ENCODE measurements at regions not wholly inside any gene's neighbourhood (a gene's known extent, or its start where the extent isn't known, plus 50 kb on each side); places are given as distances from the start of the nearest gene placed in this dataset.

DNA sequence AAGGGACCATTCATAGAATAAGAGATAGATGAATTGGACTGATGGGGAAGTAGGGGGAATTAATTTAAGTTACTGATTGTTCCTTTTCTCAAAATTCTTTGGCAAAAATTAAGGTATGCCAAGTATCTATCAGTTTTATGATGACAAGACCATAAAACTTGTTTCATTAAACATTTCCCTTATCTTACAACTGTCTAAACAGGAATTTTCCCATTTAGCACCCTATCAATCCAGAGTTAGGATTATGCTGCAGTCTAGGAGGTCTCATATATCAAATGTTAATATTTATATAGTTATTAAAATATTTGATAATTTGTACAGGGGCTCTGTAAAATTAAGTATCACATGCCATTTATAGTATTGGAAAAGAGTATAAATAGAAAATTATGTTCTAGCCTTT is 51.5 kb upstream of the ARID1B start:
- no peak for DNase-seq (ENCODE audit: low read depth)

DNA sequence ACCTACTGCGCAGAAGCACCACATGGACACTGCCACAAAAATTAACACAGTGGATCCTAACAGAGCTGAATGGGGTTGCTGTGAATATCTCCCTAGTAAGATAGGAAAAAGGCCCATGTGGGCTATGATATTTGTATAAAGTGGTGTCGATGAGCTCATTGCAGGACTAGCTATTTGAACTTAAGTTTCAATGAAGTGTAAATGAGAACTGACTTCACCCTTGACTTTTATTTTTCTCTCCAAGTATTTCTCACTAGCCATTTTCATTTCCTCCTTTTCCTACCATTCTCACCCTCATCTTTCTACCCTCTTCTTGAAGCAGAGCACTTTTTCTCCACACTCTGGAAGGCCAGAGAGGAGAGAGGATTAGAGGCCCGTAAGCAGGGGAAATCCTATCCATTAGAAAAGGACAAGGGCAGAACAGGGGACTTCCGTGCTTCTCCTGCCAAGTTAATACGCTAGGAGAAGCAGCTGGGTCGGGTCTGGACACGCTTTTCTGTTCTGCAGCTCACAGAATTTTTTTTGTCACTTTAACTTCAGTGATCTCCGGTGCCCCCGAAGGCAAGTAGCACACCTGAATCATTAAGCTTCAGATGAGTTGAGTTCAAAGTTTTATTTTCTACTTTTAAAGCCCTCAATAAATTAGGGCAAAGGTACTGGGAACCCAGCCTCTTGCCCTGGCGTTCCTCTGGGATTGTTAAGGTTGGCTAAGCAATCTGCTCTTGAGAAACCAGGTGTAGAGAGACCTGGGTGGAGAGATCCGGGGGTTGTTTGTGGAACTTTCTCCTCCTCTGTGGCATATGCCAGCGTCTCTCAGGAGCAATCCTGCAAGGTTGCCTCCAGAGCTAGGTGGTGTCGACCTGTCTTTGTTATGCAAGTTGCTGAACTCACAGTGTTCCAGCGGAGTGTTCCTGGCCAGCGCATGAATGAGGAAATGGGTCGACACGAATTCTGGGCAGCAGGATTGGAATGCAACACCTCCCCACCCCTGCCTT is 56.2 kb upstream of the ARID1B start:
- DNase-seq (ENCODE audit: low read depth), result no peak

DNA sequence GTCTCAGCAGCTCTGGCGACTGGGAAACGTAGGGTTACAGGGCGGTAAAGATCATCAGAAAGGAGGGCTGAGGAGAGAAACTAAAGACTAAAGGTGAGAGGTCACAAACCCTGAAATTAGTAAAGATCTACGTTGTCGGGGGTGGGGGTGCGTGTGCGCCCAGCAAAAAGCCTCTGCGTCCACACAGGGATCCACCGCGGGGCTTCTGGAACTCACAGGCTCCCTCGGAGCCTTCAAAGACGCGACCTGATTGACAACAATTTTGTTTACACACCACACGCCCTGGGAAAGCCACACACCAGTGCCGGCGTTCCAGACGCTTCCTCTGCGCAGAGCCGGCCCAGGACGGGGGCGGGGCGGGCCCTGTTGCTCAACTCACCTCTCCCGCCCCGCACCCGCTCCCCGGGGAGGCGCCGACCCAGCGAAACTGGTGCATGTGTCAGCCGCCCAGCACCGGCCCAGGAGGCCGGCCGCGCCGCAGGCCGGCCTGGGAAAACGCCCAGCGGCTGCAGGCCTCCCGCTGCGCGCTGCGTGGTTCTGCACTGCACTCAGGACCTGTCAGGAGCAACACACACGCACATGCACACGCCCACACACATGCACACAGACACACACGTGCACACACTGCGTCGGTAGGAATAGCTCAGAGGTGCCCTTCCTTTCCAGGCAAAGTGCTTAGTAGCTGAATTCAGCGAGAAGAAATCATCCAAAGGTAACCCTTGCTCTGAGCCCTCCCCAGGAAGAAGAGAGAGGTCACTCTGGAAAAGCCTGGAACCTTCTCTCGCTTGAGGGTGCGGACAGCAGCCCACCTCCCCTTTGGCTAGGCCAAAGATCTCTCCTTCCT is 57.2 kb upstream of the ARID1B start:
- peak; percentile 75 for DNase-seq (ENCODE audit: low read depth)

DNA sequence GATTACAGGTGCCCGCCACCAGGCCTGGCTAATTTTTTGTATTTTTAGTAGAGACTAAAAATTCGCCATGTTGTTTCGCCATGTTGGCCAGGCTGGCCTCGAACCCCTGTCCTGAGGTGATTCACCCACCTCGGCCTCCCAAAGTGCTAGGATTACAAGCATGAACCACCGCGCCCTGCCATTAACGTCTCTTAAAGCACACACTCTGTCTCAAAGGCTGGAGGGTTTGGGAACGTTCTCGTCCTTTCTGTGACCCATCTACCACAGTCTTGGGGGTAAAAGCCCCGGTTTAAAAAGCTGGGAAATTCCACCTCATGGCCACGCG is 57.8 kb upstream of the ARID1B start:
- DNase-seq (ENCODE audit: low read depth), result no peak

DNA sequence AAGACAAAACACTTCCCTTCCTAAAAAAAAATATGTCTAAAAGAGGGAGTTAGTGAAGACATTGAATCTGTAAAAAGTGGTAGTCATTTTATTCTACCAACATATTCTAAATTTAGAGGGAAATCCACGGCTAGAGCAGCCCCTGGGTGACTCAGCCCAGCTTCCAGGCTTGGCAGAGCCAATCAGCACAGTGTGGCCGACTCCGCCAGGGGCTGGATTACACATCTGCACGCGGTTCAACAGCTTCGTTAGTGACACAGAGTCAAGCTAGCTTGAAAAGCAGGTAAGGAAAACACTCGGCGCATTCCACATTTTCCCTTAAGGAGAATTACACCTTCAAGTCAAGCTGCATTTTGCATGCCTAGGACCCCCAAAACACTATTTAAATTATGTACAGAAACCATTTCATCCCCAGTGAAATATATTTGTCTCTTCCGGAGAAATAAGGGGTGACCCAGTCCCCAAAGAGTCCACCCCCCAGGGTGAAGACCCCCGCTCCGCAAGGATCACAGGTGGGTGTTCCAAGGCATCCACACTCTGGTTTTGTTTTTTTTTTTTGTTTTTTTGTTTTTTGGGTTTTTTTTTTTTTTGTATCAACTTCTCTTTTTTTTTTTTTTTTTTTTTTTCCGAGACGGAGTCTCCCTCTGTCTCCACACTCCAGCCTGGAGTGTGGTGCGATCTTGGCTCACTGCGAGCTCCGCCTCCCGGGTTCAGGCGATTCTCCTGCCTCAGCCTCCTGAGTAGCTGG is 58.4 kb upstream of the ARID1B start:
- DNase-seq (ENCODE audit: low read depth), result peak; percentile 67

DNA sequence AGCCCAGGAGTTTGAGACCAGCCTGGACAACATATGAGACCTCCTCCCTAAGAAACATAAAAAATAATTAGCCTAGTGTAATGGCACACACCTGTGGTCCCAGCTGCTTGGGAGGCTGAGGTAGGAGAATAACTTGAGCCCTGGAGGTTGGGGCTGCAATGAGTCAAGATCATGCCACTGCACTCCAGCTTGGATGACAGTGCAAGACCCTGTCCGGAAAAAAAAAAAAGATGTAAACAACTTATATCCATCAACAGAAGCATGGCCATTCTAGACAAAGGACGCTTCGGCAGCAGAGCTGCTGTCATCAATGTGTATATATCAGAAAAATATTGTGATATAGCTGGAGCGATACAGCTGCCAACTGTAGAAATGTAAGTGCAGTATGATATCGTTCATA is 59.6 kb upstream of the ARID1B start:
- no peak for DNase-seq (ENCODE audit: low read depth)

DNA sequence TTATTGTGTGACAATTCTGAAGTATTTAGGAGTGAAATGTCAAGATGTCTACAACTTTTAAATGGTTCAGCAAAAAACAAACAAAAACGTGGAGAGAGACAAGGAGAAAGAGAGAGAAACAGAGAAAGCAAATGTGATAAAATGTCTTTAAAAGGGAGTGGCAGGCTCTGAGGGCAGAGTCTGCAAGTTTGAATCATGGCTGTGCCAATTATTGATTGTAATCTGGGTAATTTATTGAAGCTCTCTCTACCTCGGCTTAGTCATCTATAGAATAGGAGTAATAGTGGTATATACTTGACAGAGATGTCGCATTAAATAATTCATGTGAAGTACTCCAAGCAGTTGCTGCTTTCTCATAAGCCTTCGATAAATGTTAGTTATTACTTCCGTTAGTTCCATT is 61.3 kb upstream of the ARID1B start:
- no peak for DNase-seq (ENCODE audit: low read depth)

DNA sequence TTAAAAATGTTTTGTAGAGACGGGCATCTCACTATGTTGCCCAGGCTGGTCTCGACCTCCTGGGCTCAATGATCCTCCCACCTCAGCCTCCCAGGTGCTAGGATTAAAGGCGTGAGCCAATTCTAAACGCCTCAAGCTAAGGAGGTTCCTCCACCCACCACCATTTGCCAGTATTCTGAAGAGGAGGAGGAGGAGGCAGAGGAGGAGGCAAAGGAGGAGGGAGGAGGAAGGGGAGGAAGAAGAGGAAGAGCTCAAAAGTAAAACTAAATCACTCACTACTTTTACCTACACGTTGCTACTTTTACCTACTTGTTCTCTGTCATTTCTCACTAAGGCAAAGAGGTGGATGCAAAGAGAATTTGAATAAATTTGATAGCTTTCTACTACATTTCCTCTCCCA is 63.6 kb upstream of the ARID1B start:
- no peak for DNase-seq (ENCODE audit: low read depth)

DNA sequence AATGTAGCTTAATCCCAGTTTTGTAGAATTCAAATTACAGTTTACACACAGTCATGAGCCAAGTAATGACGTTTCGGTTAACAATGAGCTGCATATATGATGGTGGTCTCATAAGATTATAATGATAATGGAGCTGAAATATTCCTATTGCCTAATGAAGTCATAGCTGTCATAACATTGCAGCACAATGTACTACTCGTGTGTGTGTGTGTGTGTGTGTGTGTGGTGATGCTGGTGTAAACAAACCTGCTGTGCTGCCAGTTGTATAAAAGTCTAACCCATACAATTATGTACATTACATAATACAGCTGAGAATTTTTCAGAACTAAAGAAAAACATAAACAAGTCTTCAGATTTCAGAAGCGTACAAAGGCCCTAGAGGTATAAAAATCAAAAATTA is 66.7 kb upstream of the ARID1B start:
- no peak for DNase-seq (ENCODE audit: low read depth)

DNA sequence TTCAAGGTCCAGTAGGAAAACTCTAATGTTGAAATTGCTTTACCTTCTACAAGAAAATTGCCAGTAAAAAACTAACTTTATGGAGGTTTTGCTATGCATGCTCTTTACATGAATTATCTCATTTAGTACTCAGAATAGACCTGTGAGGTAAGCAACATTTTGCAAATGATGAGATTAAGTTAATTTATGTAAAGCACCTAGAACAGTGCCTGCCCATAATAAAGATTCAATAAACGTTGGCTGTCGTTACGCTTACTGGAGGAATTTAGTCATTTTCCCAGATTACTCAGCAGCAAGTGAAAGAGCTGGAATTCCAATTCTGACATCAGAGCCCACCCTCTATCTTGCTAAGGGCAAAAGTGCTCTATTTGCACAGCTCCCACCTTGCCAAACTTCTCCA is 69.4 kb upstream of the ARID1B start:
- no peak for DNase-seq (ENCODE audit: low read depth)

DNA sequence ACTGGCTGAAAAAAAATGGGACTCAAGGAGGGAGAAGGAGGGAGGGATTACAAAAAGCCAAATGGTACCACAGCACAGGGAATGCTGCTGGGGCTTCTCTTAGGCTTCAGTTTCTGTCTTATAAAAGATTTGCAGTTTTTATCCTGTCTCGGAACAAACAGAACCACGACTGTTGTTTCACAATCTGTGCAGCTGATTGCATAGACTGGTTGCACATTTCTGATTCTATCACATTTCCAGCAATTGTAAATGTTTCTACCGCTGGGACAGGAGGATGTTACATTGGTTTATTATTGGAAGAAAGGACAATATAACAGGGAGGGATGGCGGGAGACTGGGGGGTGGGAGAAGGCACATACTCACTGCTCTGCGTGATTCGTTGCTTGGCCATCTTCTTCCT is 73.5 kb upstream of the ARID1B start:
- no peak for DNase-seq (ENCODE audit: low read depth)

DNA sequence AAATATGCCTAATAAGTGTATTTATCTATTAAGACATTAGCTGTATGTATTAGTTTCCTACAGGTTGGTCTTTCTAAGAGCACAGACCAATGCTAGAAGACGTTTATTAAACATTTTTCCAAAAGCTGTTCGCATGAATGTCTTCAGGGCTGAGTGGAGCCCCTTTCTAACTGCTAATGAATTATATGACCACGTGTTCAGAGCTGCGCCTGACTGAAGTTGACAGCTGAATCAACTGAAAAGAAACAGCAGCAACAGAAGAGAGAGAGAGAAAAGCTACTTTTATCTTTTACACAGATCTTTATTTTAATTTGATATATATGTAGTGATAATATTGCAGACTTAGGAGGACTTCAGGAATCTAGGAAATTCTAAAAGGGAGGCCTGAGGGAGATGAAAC is 75.2 kb upstream of the ARID1B start:
- no peak for DNase-seq (ENCODE audit: low read depth)

DNA sequence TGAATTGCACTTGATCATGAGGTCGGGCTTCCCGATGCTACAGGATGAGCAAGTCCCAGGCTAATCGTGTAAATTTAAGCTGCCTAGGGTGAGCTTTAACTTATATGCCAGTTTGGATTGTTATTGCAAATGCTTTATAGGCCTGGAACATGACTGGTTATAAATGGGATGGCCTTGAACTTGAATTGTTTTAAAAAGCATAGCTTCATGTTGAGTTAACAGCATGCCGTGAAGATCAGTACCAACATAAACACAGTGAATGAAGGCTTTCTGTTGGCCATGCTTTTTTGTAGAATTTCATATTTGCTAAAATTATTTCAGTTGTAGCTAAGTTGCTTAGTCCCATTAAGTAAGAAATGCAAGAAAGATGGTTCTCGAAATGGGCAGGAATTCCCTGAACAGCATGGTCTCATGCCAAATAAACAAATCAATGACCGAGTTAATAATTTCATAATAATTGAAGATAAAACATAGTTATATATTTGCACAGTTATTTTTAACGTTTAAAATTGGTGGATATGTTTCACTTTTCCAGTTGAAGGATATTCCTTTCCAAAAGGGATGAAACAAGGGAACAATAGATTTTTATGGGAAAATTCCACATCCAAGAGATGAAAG is 76.6 kb upstream of the ARID1B start:
- DNase-seq (ENCODE audit: low read depth), result no peak

DNA sequence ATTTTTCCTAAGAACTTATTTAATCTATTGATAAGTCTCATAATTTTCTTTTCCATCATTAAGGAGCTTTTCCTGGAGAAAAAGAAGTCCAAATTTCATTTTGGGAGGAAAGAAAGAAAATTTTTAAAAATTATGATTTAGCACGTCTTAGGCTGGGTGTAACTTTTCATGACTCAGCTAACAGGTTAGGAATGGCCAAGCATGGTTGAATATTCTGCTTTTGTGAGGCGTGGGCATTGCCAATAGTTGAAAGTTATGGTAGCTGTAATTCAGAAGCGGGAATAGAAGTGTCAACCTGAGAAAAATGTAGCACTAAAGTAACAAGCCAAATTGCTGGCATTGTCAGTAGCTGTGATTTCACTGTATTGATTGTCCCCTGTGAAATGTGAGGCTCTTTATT is 77.2 kb upstream of the ARID1B start:
- no peak for DNase-seq (ENCODE audit: low read depth)

DNA sequence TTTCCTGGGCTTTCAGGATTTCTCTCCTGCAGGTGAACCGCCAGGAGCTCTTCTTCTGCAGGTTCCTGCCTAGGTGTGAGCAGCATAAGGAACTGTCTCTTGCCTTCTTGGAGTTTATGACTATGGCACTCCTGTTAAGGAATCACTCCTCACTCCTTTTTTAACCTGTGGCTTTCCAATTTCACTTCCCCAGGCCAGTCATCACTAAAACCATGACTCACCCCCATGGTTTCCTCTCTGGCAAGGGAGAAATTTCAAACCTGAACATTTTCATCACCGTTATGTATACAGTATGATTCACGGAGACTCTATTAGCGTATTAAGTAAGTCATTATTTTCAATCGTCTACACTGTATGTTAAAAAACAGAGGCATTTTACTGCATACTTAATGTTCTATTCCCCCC is 78.2 kb upstream of the ARID1B start:
- peak; percentile 25 for DNase-seq (ENCODE audit: low read depth)

DNA sequence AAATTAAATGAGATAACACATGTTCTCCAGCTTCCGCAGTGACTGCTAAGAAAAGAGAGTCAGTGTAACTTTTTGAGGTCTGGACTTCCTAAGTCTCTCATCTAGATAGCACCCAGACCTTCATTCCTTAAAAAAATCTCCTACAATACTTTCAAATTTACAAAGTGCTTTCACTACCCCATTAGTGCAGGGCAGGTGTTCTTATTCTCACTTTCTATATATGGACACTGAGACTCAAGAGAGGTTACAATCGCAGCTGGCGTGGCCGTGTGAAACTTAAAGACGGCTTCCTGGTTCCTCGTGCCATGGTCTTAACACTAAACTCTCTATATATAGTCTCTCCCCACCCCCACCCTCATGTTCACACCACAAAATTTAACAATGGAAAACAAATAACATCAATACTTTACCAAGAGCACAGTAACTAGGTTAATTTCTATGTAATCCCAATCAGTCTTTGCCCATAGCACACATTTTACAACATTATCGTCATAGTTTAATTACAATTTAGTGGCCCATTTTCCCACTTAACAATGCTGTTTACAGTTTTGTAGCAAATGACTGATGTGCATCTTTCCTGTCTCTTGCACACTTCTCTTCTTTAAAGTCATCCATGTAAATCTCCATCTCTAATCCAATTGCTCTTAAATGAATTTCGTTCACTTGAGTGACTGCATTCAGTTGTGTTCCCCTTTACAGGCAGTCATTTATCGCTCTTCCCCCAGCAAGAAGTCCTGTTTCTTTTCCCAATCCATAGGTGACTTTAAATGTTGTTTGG is 78.8 kb upstream of the ARID1B start:
- DNase-seq (ENCODE audit: low read depth), result no peak

DNA sequence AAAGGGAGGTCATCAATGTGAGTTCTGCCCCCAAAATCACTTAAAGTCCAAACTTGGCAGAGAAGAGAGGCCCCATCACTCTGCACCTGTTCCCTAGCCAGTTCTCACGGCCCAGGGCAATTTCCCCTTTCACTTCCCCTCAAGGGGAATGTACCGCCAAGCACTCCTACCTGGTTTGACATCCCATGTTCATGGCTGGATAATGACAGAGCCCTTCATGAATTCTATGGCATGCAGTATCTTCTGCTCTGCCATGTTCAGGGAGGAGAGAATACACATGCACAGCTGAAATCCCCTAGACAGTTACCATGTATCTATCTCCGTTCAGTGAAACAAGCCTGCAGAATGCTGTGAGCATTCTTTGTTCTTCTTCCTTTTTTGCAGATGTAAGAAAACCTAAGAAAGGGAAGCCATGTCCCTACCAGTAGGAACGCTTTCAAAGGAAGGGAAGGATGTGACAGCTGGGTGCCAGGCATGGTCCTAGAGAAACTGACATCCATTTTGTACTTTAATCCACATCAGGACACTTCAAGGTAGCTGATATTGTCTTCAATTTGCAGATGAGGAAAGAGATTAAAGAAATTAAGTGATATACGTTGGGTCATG is 79.8 kb upstream of the ARID1B start:
- no peak for DNase-seq (ENCODE audit: low read depth)

DNA sequence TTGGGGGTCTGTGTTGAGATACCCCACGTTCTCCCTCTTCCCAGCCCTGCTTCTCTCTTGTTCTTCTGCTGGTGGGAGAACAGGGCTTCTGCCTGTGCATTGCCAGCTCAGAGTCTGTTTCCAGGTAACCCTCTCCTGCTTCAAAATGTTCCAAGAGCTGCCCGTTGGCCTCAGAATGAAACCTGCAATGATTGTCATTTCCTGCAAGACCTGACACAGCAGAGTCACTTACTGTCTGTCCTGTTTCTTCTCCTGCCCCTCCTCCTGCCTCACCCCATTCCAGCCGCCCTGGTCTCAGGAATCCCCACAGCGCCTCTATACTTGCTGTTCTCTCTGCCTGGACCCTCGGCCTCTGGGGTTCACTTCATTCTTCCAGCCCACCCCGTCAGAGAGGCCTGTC is 81.4 kb upstream of the ARID1B start:
- no peak for DNase-seq (ENCODE audit: low read depth)

DNA sequence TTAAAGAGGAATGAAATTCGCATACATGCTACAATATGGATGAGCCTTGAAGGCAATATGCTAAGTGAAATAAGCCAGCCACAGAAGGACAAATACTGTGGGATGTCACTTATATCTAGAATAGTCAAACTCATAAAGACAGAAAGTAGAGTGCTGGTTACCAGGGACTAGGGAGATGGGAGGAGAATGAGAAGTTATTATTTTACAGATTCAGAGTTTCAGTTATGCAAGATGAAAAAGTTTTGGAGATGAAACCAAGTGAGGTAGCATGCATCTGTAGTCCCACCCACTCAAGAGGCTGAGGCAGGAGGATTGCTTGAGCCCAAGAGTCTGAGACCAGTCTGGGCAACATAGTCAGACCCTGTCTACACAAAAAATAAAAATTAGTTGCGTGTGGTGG is 82.5 kb upstream of the ARID1B start:
- DNase-seq (ENCODE audit: low read depth), result no peak

DNA sequence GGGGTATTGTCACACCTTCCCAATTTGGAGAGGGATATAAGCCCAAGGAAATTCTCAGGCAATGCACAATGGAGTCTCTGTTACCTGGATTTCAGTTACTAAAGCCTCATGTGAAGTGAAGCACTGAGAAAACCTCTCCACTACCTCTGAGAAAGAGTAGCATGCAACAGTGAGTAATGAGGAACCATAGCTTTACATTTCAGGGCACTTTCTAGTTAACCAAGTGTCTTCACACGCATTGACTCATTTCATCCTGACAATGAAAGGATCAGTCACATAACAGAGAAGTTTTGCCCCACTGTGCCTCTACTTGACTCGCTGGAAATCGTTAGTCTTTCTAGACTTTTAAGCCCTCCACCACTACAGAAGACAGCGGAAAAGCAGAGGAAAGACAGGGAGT is 86.2 kb upstream of the ARID1B start:
- no peak for DNase-seq (ENCODE audit: low read depth)

DNA sequence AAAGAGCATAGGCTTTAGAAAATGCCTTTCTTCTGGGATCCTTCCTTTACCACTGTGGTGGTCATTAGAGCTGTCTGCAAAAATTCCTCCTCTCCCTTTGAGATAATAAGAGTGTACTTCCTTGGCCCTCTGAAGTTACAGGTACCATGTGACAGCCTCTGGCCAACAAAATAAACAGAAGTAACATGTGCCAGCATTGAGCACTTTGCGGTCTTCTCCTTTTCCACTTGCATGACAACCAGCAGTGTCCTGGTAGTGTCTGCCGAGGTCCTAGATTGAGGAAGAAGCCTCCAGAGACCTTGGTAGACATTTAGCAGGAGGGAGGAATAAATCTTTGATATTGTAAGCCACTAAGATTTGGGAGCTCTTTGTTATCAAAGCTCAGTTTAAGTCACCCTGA is 87.5 kb upstream of the ARID1B start:
- no peak for DNase-seq (ENCODE audit: low read depth)
